ENCODE measurements at regions not wholly inside any gene's neighbourhood (a gene's known extent, or its start where the extent isn't known, plus 50 kb on each side); places are given as distances from the start of the nearest gene placed in this dataset.
"Not testable (repeated sequence)": the region's sequence is repeated elsewhere in the genome, so short reads cannot be mapped to it uniquely, and the experiment has no call there.

DNA sequence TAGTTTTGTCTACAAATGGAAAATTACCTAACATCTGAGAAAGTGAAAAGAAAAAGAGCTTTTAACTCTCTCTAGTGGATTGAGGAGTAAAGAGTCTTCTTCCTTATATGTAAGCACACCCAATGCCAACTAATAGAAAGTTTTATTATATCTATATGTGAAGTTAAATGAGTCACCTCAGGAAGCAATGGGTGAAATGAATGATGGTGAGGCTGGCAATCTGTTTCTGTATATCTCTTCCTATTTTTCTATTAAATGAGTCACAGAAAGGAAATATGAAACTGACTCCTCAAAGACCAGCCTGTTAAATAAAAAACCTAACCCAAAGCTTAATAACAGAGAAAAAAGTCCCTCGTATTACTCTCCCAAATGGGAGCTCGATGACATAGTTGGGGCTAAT is 71.3 kb downstream of the OTOR start:
- DNase-seq: no peak
- Histone ChIP-seq H3K27me3 (no peaks in the 10 kb centered on the region), H3K9me3 (no peaks in the 10 kb centered on the region), H3K36me3 (no peaks in the 10 kb centered on the region), H3K4me3 (no peak overlapping the region), H3K27ac (no peak overlapping the region), H3K4me1 (no peaks in the 10 kb centered on the region)
- WGBS, 2 donors: 85 to 89% methylated on average over 2 of the region's 2 CpGs
- TF ChIP-seq POLR2AphosphoS5 (IDR thresholded peaks at IDR 0.05) (no peak), POLR2A (IDR thresholded peaks at IDR 0.05) (no peak), EP300 (IDR thresholded peaks at IDR 0.05) (no peak), CTCF (IDR thresholded peaks at IDR 0.05) (no peak)
- intact Hi-C loops (cut with DNase I): no loop called here

- intact Hi-C loops (cut with DNase I): no loop called here
- Histone ChIP-seq H3K4me1 (no peaks in the 10 kb centered on the region), H3K9me3 (no peaks in the 10 kb centered on the region), H3K36me3 (no peaks in the 10 kb centered on the region), H3K4me3 (no peak overlapping the region), H3K27me3 (no peaks in the 10 kb centered on the region), H3K27ac (no peak overlapping the region)
- peak in 2 of 4 experiments; percentile 11 to 54 for TF ChIP-seq CTCF (IDR thresholded peaks at IDR 0.05)
- TF ChIP-seq POLR2AphosphoS5 (IDR thresholded peaks at IDR 0.05): no peak
- WGBS, 2 donors: 46 to 48% methylated on average over 10 of the region's 10 CpGs
- DNase-seq: no peak
Measured at GRCh38 chr20:16821211-16822089, 73.3 kb downstream of the OTOR start.

DNA sequence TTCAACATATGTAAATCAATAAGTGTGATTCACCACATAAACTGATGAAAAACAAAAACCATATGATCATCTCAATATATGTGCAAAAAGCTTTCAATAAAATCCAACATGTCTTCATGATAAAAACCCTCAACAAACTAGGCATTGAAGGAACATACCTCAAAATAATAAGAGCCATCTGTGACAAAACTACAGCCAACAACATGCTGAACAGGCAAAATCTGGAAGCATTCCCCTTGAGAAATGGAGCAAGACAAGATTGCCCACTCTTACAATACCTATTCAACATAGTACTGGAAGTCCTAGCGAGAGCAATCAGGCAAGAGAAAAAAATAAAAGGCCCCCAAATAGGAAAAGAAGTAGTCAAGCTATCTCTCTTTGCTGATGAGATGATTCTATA is 76.5 kb downstream of the OTOR start:
- intact Hi-C loops (cut with DNase I): no loop called here
- Histone ChIP-seq H3K27me3 (no peaks in the 10 kb centered on the region), H3K36me3 (no peaks in the 10 kb centered on the region), H3K27ac (no peak overlapping the region), H3K4me3 (no peak overlapping the region), H3K4me1 (no peaks in the 10 kb centered on the region), H3K9me3 (no peaks in the 10 kb centered on the region)
- TF ChIP-seq EP300 (IDR thresholded peaks at IDR 0.05) (no peak), POLR2A (IDR thresholded peaks at IDR 0.05) (no peak), POLR2AphosphoS5 (IDR thresholded peaks at IDR 0.05) (no peak), CTCF (IDR thresholded peaks at IDR 0.05) (no peak)
- no peak for DNase-seq
- 82 to 86% methylated on average over 1 of the region's 1 CpG for WGBS, 2 donors

DNA sequence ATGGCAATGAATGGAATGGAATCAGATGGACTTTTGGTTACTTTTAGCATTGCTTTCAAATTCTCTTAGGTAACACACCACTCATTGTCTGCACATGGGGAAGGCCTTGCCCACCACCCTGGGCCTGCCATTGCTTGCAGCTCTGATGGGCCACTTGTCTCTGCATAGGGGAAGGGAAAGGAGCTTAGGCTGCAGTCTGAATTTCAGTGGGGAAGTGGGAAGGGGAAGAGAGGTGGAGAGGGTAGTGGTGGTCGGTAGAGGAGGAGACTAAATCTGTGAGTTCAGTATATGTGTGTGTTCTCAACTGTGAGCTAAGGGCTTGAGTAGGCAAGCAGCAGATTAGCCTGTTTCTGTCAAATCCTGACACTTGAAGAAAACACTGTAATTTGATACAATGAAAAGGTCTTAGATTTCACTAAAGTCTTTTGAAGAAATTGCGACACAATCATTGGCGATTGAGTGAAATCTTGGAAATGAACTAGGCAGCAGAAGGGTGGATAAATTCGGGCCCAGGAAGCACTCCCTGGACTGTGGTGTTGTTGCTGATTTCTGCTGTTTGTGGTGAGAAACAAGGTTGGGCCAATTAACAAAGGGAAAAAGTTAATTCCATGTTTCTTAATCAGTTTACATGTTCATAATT is 80.6 kb downstream of the OTOR start:
- 73 to 80% methylated on average over 4 of the region's 4 CpGs for WGBS, 2 donors

GRCh38 chr20:16835690-16836089 is 87.5 kb downstream of the OTOR start:
- H3K27ac ChIP-seq; intact Hi-C loops (cut with DNase I); H3K9me3 ChIP-seq; DNase-seq; H3K4me3 ChIP-seq; H3K36me3 ChIP-seq; H3K27me3 ChIP-seq; H3K4me1 ChIP-seq: not testable (repeated sequence)

More for the DNA sequence above, 80.6 kb downstream of the OTOR start:
- H3K27me3 ChIP-seq: no peaks in the 10 kb centered on the region
- no peak for TF ChIP-seq CTCF (IDR thresholded peaks at IDR 0.05)
- no peak for TF ChIP-seq POLR2AphosphoS5 (IDR thresholded peaks at IDR 0.05)
- no peak for TF ChIP-seq EP300 (IDR thresholded peaks at IDR 0.05)
- no peak for TF ChIP-seq POLR2A (IDR thresholded peaks at IDR 0.05)
- H3K4me3 ChIP-seq: no peak overlapping the region
- H3K36me3 ChIP-seq: no peaks in the 10 kb centered on the region
- H3K4me1 ChIP-seq: no peaks in the 10 kb centered on the region
- no peak overlapping the region for H3K27ac ChIP-seq
- no peak for DNase-seq
- intact Hi-C loops (cut with DNase I): no loop called here
- H3K9me3 ChIP-seq: no peaks in the 10 kb centered on the region
